ENCODE measurements at regions not wholly inside any gene's neighbourhood (a gene's known extent, or its start where the extent isn't known, plus 50 kb on each side); places are given as distances from the start of the nearest gene placed in this dataset.

- no peak for TF ChIP-seq ESRRG (CRISPR knock-in tag; IDR thresholded peaks at IDR 0.05)
- TF ChIP-seq BACH2 (CRISPR knock-in tag; IDR thresholded peaks at IDR 0.05; ENCODE audit: borderline replicate concordance): no peak
- no peak for TF ChIP-seq ZNF8 (CRISPR knock-in tag; IDR thresholded peaks at IDR 0.05)
- TF ChIP-seq ISL1 (CRISPR knock-in tag; IDR thresholded peaks at IDR 0.05): no peak
- TF ChIP-seq TSHZ2 (CRISPR knock-in tag; IDR thresholded peaks at IDR 0.05): no peak
- no peak for TF ChIP-seq ZNF70 (CRISPR knock-in tag; IDR thresholded peaks at IDR 0.05)
- TF ChIP-seq ZFP3 (CRISPR knock-in tag; IDR thresholded peaks at IDR 0.05): no peak
- TF ChIP-seq ZFP30 (CRISPR knock-in tag; IDR thresholded peaks at IDR 0.05): no peak
- no peak for TF ChIP-seq POU6F1 (CRISPR knock-in tag; IDR thresholded peaks at IDR 0.05; ENCODE audit: borderline replicate concordance, low read depth)
- no peak for ATAC-seq
These were observed 331.1 kb upstream of the SLC7A11 start for GRCh38 chr4:138573246-138573645.

GRCh38 chr4:138572007-138572406, 329.9 kb upstream of the SLC7A11 start:
- ATAC-seq: no peak
- no peak for TF ChIP-seq ZFP3 (CRISPR knock-in tag; IDR thresholded peaks at IDR 0.05)
- no peak for TF ChIP-seq SNAI2 (CRISPR knock-in tag; IDR thresholded peaks at IDR 0.05)
- TF ChIP-seq ZFP30 (CRISPR knock-in tag; IDR thresholded peaks at IDR 0.05): no peak
- no peak for TF ChIP-seq PPARA (CRISPR knock-in tag; IDR thresholded peaks at IDR 0.05; ENCODE audit: borderline replicate concordance)
- TF ChIP-seq CREB5 (CRISPR knock-in tag; IDR thresholded peaks at IDR 0.05; ENCODE audit: low read depth): no peak
- no peak for TF ChIP-seq PATZ1 (CRISPR knock-in tag; IDR thresholded peaks at IDR 0.05; ENCODE audit: borderline replicate concordance)
- no peak for TF ChIP-seq ZNF565 (CRISPR knock-in tag; conservative IDR thresholded peaks at IDR 0.05; ENCODE audit: low read depth)
- no peak for TF ChIP-seq TOX (CRISPR knock-in tag; IDR thresholded peaks at IDR 0.05; ENCODE audit: borderline replicate concordance)
- no peak for TF ChIP-seq ZNF70 (CRISPR knock-in tag; IDR thresholded peaks at IDR 0.05)
- TF ChIP-seq CSRNP3 (CRISPR knock-in tag; IDR thresholded peaks at IDR 0.05): no peak
- TF ChIP-seq BACH2 (CRISPR knock-in tag; IDR thresholded peaks at IDR 0.05; ENCODE audit: borderline replicate concordance): no peak
- TF ChIP-seq CSDC2 (CRISPR knock-in tag; IDR thresholded peaks at IDR 0.05): no peak

- TF ChIP-seq CREB5 (CRISPR knock-in tag; IDR thresholded peaks at IDR 0.05; ENCODE audit: low read depth) (no peak), ISL1 (CRISPR knock-in tag; IDR thresholded peaks at IDR 0.05) (no peak), OSR1 (CRISPR knock-in tag; IDR thresholded peaks at IDR 0.05) (no peak), ZNF70 (CRISPR knock-in tag; IDR thresholded peaks at IDR 0.05) (no peak), ZFP3 (CRISPR knock-in tag; IDR thresholded peaks at IDR 0.05) (no peak), CSDC2 (CRISPR knock-in tag; IDR thresholded peaks at IDR 0.05) (no peak), ESRRG (CRISPR knock-in tag; IDR thresholded peaks at IDR 0.05) (no peak), PATZ1 (CRISPR knock-in tag; IDR thresholded peaks at IDR 0.05; ENCODE audit: borderline replicate concordance) (no peak), TOX (CRISPR knock-in tag; IDR thresholded peaks at IDR 0.05; ENCODE audit: borderline replicate concordance) (no peak), POU6F1 (CRISPR knock-in tag; IDR thresholded peaks at IDR 0.05; ENCODE audit: borderline replicate concordance, low read depth) (no peak), SNAI2 (CRISPR knock-in tag; IDR thresholded peaks at IDR 0.05) (no peak), ARNTL (CRISPR knock-in tag; IDR thresholded peaks at IDR 0.05; ENCODE audit: borderline replicate concordance, low read depth) (no peak), ZNF8 (CRISPR knock-in tag; IDR thresholded peaks at IDR 0.05) (no peak), TCF4 (CRISPR knock-in tag; IDR thresholded peaks at IDR 0.05; ENCODE audit: borderline replicate concordance) (no peak), ZC3H10 (CRISPR knock-in tag; IDR thresholded peaks at IDR 0.05) (no peak)
These were observed 325.5 kb upstream of the SLC7A11 start for GRCh38 chr4:138567696-138568095.

More at GRCh38 chr4:138567696-138568095, 325.5 kb upstream of the SLC7A11 start:
- ATAC-seq: no peak

Measured in SK-N-SH treated with all-trans-retinoic acid at 6 μM for 48 hours (cell line).